ENCODE measurements at regions not wholly inside any gene's neighbourhood (a gene's known extent, or its start where the extent isn't known, plus 50 kb on each side); places are given as distances from the start of the nearest gene placed in this dataset.

- Histone ChIP-seq H3K9me1 (ENCODE audit: insufficient read depth, low read length) (no peaks in the 10 kb centered on the region), H2BK120ac (ENCODE audit: low read depth, low read length) (no peak overlapping the region), H3K4ac (ENCODE audit: low read depth, low read length) (no peak overlapping the region), H4K91ac (ENCODE audit: insufficient read depth, low read depth, low read length) (no peak overlapping the region), H3K79me1 (ENCODE audit: low read depth in 1 of 2, low read length in 2 of 2) (no peaks in the 10 kb centered on the region), H3K56ac (ENCODE audit: extremely low read depth, insufficient read depth, low read length) (no peak overlapping the region), H4K20me1 (ENCODE audit: insufficient read depth, low read length) (no peaks in the 10 kb centered on the region), H2BK20ac (ENCODE audit: low read depth, low read length) (no peak overlapping the region), H3K23ac (ENCODE audit: low read depth, low read length) (no peak overlapping the region), H3K27me3 (ENCODE audit: control insufficient read depth, insufficient read depth, low read length) (peaks cover 5% of the 10 kb centered on the region), H2BK15ac (ENCODE audit: low read depth, low read length) (no peak overlapping the region), H3K9me3 (ENCODE audit: control insufficient read depth, insufficient read depth, low read length) (no peaks in the 10 kb centered on the region), H2AK5ac (ENCODE audit: low read depth, low read length) (no peak overlapping the region), H3K14ac (replicated peaks; ENCODE audit: low read depth, low read length) (no peak overlapping the region), H3K4me2 (ENCODE audit: low read depth, low read length) (no peak overlapping the region), H2AK9ac (replicated peaks; ENCODE audit: low read depth, low read length, poor library complexity) (no peak overlapping the region), H3K36me3 (ENCODE audit: control insufficient read depth, insufficient read depth, low read length) (no peaks in the 10 kb centered on the region), H3K4me1 (ENCODE audit: control insufficient read depth, insufficient read depth, low read length) (no peaks in the 10 kb centered on the region), H2AFZ (replicated peaks; ENCODE audit: low read length, poor library complexity) (no peak overlapping the region), H4K5ac (ENCODE audit: low read depth, low read length) (no peak overlapping the region), H3K4me3 (ENCODE audit: insufficient read depth, low read depth, low read length) (no peak overlapping the region), H4K8ac (ENCODE audit: low read depth in 2 of 2, low read length in 2 of 2) (no peak overlapping the region), H2BK5ac (ENCODE audit: low read depth, low read length, poor library complexity, severe bottlenecking) (no peak overlapping the region), H3K18ac (ENCODE audit: low read depth, low read length) (no peak overlapping the region), H3K27ac (ENCODE audit: insufficient read depth, low read length) (no peak overlapping the region), H3K9ac (ENCODE audit: low read depth, low read length) (no peak overlapping the region)
- TF ChIP-seq BHLHE40 (IDR thresholded peaks at IDR 0.05; ENCODE audit: low read depth, low read length): no peak
- TF ChIP-seq CTCF (conservative IDR thresholded peaks at IDR 0.05; ENCODE audit: low read depth, low read length): no peak
- no peak for TF ChIP-seq MAZ (IDR thresholded peaks at IDR 0.05; ENCODE audit: borderline replicate concordance, low read depth, low read length)
- no peak for TF ChIP-seq SMC3 (IDR thresholded peaks at IDR 0.05; ENCODE audit: low read depth, low read length)
- no peak for TF ChIP-seq POLR2A (IDR thresholded peaks at IDR 0.05; ENCODE audit: low read depth, low read length)
- no peak for TF ChIP-seq RAD21 (IDR thresholded peaks at IDR 0.05; ENCODE audit: low read length)
- TF ChIP-seq RCOR1 (IDR thresholded peaks at IDR 0.05; ENCODE audit: insufficient replicate concordance, low read length): no peak
- dilution Hi-C loops (cut with HindIII; ENCODE audit: low sequenced_read_pairs, unreplicated experiment) (no loop called here), in situ Hi-C loops (cut with MboI; ENCODE audit: low sequenced_read_pairs) (no loop called here), intact Hi-C loops (cut with micrococcal nuclease) (no loop called here)
- CTCF ChIA-PET: interaction anchor here (0.5 kb wide), 1 partner anchor 26 kb away, joined by 3 read pairs; no protein-coding TSS in a partner anchor
- BruUV-seq (replicated peaks): no TSS peak
- POLR2A ChIA-PET (ENCODE audit: unreplicated experiment): no interaction called here
- no CpG with 5 or more reads among the region's 4 CpGs for WGBS, 2 experiments (ENCODE audit: extremely low coverage in 2 of 2, insufficient read length in 1 of 2)
- no peak for DNase-seq
- ATAC-seq (ENCODE audit: low read depth): no peak
Observed at GRCh38 chr4:151522866-151523519, 114.0 kb downstream of the FHIP1A start.

All from IMR-90 (cell line).